Trophoblast cell (in vitro differentiated cells and primary cell): ENCODE measurements at regions not wholly inside any gene's neighbourhood (a gene's known extent, or its start where the extent isn't known, plus 50 kb on each side); places are given as distances from the start of the nearest gene placed in this dataset.

Experiments
- DNase-seq, 2 donors: peaks; one replicate each; pipeline ENCODE4 v3.0.0-alpha.2; 2016
- H2AFZ ChIP-seq: 2 replicates; pipeline ENCODE4 v1.6.1; 2013; ENCODE audit warnings: low read length, moderate library complexity, mild to moderate bottlenecking; ENCODE audit not compliant: insufficient read depth, poor library complexity
- H2AK5ac ChIP-seq: 2 replicates; pipeline ENCODE4 v1.6.1; 2013; ENCODE audit warnings: mild to moderate bottlenecking, low read length
- H2BK120ac ChIP-seq: 2 replicates; pipeline ENCODE4 v1.6.1; 2013; ENCODE audit warnings: low read length, mild to moderate bottlenecking, moderate library complexity; ENCODE audit not compliant: insufficient read depth, poor library complexity
- H2BK12ac ChIP-seq: 2 replicates; pipeline ENCODE4 v1.6.1; 2013; ENCODE audit warnings: mild to moderate bottlenecking, low read length, moderate library complexity
- H2BK5ac ChIP-seq: 2 replicates; pipeline ENCODE4 v1.6.1; 2013; ENCODE audit warnings: low read length, low read depth, moderate library complexity, mild to moderate bottlenecking; ENCODE audit not compliant: poor library complexity
- H3K14ac ChIP-seq: 2 replicates; pipeline ENCODE4 v1.6.1; 2013; ENCODE audit warnings: mild to moderate bottlenecking, low read length
- H3K18ac ChIP-seq: 2 replicates; pipeline ENCODE4 v1.6.1; 2013; ENCODE audit warnings: mild to moderate bottlenecking, low read length
- H3K23ac ChIP-seq: 2 replicates; pipeline ENCODE4 v1.6.1; 2013; ENCODE audit warnings: low read length
- H3K27ac ChIP-seq: 2 replicates; pipeline ENCODE4 v1.5.1; 2013; ENCODE audit warnings: low read depth, mild to moderate bottlenecking, inconsistent platforms, low read length, moderate library complexity
- H3K27me3 ChIP-seq: 2 replicates; pipeline ENCODE4 v1.6.1; 2013; ENCODE audit warnings: inconsistent platforms, mild to moderate bottlenecking, low read length, moderate library complexity; ENCODE audit not compliant: insufficient read depth
- H3K36me3 ChIP-seq, 2 experiments: 1 replicate in 1 of 2; 2 replicates in 1 of 2; pipeline ENCODE4 v1.6.1; 2013; ENCODE audit warnings: low read length in 2 of 2, mild to moderate bottlenecking in 2 of 2, moderate library complexity in 1 of 2; ENCODE audit not compliant: insufficient read depth in 2 of 2, control insufficient read depth in 1 of 2
- H3K4ac ChIP-seq: 2 replicates; pipeline ENCODE4 v1.6.1; 2013; ENCODE audit warnings: low read depth, mild to moderate bottlenecking, low read length, moderate library complexity
- H3K4me1 ChIP-seq, 2 experiments: 1 replicate in 1 of 2; 2 replicates in 1 of 2; pipeline ENCODE4 v1.6.1; 2013; ENCODE audit warnings: low read length in 2 of 2, mild to moderate bottlenecking in 2 of 2, moderate library complexity in 1 of 2; ENCODE audit not compliant: insufficient read depth in 2 of 2, control insufficient read depth in 1 of 2
- H3K4me2 ChIP-seq: 2 replicates; pipeline ENCODE4 v1.6.1; 2013; ENCODE audit warnings: inconsistent platforms, mild to moderate bottlenecking, low read length, moderate library complexity
- H3K4me3 ChIP-seq: 2 replicates; pipeline ENCODE4 v1.5.1; 2013; ENCODE audit warnings: mild to moderate bottlenecking, low read depth, low read length, inconsistent platforms
- H3K79me1 ChIP-seq: one replicate; pipeline ENCODE4 v1.6.1; 2013; ENCODE audit warnings: low read length
- H3K79me2 ChIP-seq: 2 replicates; pipeline ENCODE4 v1.6.1; 2013; ENCODE audit warnings: low read length, mild to moderate bottlenecking; ENCODE audit not compliant: control insufficient read depth, insufficient read depth, poor library complexity
- H3K9ac ChIP-seq: 2 replicates; pipeline ENCODE4 v1.6.1; 2013; ENCODE audit warnings: mild to moderate bottlenecking, low read length
- H3K9me3 ChIP-seq: 2 replicates; pipeline ENCODE4 v1.6.1; 2013; ENCODE audit warnings: low read depth, mild to moderate bottlenecking, control low read depth, inconsistent platforms, low read length; ENCODE audit not compliant: insufficient read depth
- H4K12ac ChIP-seq: 2 replicates; pipeline ENCODE4 v1.6.1; 2013; ENCODE audit warnings: low read depth, mild to moderate bottlenecking, low read length, moderate library complexity
- H4K8ac ChIP-seq: 2 replicates; pipeline ENCODE4 v1.6.1; 2013; ENCODE audit warnings: low read depth, mild to moderate bottlenecking, low read length, moderate library complexity
- H4K91ac ChIP-seq: one replicate; pipeline ENCODE4 v1.6.1; 2013; ENCODE audit warnings: low read depth, mild to moderate bottlenecking, low read length, moderate library complexity
- WGBS: extraction: QIAGEN DNeasy Blood & Tissue Kit; methylation state at CpG from one replicate; pipeline ENCODE4 v1.1.7; 2013; ENCODE audit warnings: missing lambda C conversion rate; ENCODE audit not compliant: insufficient read length, insufficient coverage; ENCODE audit errors: extremely low coverage; 5-methylcytosine and 5-hydroxymethylcytosine counted together

GRCh38 chr17:79425686-79426085 is 185.2 kb downstream of the RBFOX3 start:
- no peaks in the 10 kb centered on the region for H3K4me1 ChIP-seq
- no peak overlapping the region for H2AFZ ChIP-seq
- no peak overlapping the region for H3K18ac ChIP-seq
- no peak overlapping the region for H3K27ac ChIP-seq
- H3K14ac ChIP-seq = no peak overlapping the region
- H4K8ac ChIP-seq = no peak overlapping the region
- no peak overlapping the region for H3K9ac ChIP-seq
- no peak overlapping the region for H4K91ac ChIP-seq
- H4K12ac ChIP-seq = no peak overlapping the region
- no peak overlapping the region for H2BK120ac ChIP-seq
- H3K36me3 ChIP-seq = no peaks in the 10 kb centered on the region
- no peak for DNase-seq
- H3K79me1 ChIP-seq = no peaks in the 10 kb centered on the region
- H2BK12ac ChIP-seq = no peak overlapping the region
- H2AK5ac ChIP-seq = no peak overlapping the region
- H2BK5ac ChIP-seq = no peak overlapping the region
- no peaks in the 10 kb centered on the region for H3K27me3 ChIP-seq
- H3K23ac ChIP-seq = no peak overlapping the region
- no peak overlapping the region for H3K4ac ChIP-seq
- no peaks in the 10 kb centered on the region for H3K9me3 ChIP-seq
- no CpG with 5 or more reads among the region's 14 CpGs for WGBS
- H3K79me2 ChIP-seq = no peaks in the 10 kb centered on the region
- H3K4me3 ChIP-seq = no peak overlapping the region
- H3K4me2 ChIP-seq = no peak overlapping the region

GRCh38 chr17:79424471-79425185 is 186.2 kb downstream of the RBFOX3 start:
- no peak overlapping the region for H4K8ac ChIP-seq
- DNase-seq = no peak
- no peak overlapping the region for H3K9ac ChIP-seq
- H2AFZ ChIP-seq = no peak overlapping the region
- no peak overlapping the region for H4K12ac ChIP-seq
- H3K14ac ChIP-seq = no peak overlapping the region
- H3K4ac ChIP-seq = no peak overlapping the region
- no peak overlapping the region for H2BK12ac ChIP-seq
- no peaks in the 10 kb centered on the region for H3K9me3 ChIP-seq
- H4K91ac ChIP-seq = no peak overlapping the region
- H3K79me1 ChIP-seq = no peaks in the 10 kb centered on the region
- H3K36me3 ChIP-seq = no peaks in the 10 kb centered on the region
- no CpG with 5 or more reads among the region's 9 CpGs for WGBS
- no peak overlapping the region for H3K4me2 ChIP-seq
- H2AK5ac ChIP-seq = no peak overlapping the region
- H3K27me3 ChIP-seq = no peaks in the 10 kb centered on the region
- no peak overlapping the region for H3K18ac ChIP-seq
- H2BK120ac ChIP-seq = no peak overlapping the region
- H2BK5ac ChIP-seq = no peak overlapping the region
- peaks cover 0 to 2% of the 10 kb centered on the region in 2 experiments for H3K4me1 ChIP-seq
- no peaks in the 10 kb centered on the region for H3K79me2 ChIP-seq
- no peak overlapping the region for H3K23ac ChIP-seq
- H3K4me3 ChIP-seq = no peak overlapping the region
- no peak overlapping the region for H3K27ac ChIP-seq

GRCh38 chr17:79423811-79424465 is 186.9 kb downstream of the RBFOX3 start:
- H2BK12ac ChIP-seq = no peak overlapping the region
- H3K27me3 ChIP-seq = no peaks in the 10 kb centered on the region
- no peak overlapping the region for H2AFZ ChIP-seq
- H4K12ac ChIP-seq = no peak overlapping the region
- no peak overlapping the region for H3K4me3 ChIP-seq
- H3K79me1 ChIP-seq = no peaks in the 10 kb centered on the region
- no peak overlapping the region for H3K27ac ChIP-seq
- H4K91ac ChIP-seq = no peak overlapping the region
- DNase-seq = no peak
- no peak overlapping the region for H2BK5ac ChIP-seq
- no peak overlapping the region for H2AK5ac ChIP-seq
- H3K9ac ChIP-seq = no peak overlapping the region
- WGBS = no CpG with 5 or more reads among the region's 18 CpGs
- H4K8ac ChIP-seq = no peak overlapping the region
- no peak overlapping the region for H3K4me2 ChIP-seq
- no peak overlapping the region for H3K4ac ChIP-seq
- no peak overlapping the region for H3K23ac ChIP-seq
- no peaks in the 10 kb centered on the region for H3K79me2 ChIP-seq
- H3K14ac ChIP-seq = no peak overlapping the region
- no peaks in the 10 kb centered on the region for H3K36me3 ChIP-seq
- H3K18ac ChIP-seq = no peak overlapping the region
- peaks cover 0 to 2% of the 10 kb centered on the region in 2 experiments for H3K4me1 ChIP-seq
- no peaks in the 10 kb centered on the region for H3K9me3 ChIP-seq
- H2BK120ac ChIP-seq = no peak overlapping the region

GRCh38 chr17:79422236-79422635 is 188.6 kb downstream of the RBFOX3 start:
- Histone ChIP-seq H3K4me1 (peaks cover 0 to 2% of the 10 kb centered on the region in 2 experiments), H2BK5ac (no peak overlapping the region), H2BK120ac (no peak overlapping the region), H2AFZ (no peak overlapping the region), H3K14ac (no peak overlapping the region), H3K79me2 (no peaks in the 10 kb centered on the region), H3K9ac (no peak overlapping the region), H3K23ac (no peak overlapping the region), H2BK12ac (no peak overlapping the region), H3K36me3 (no peaks in the 10 kb centered on the region), H2AK5ac (no peak overlapping the region), H4K12ac (no peak overlapping the region), H3K27me3 (no peaks in the 10 kb centered on the region), H3K27ac (no peak overlapping the region), H4K8ac (no peak overlapping the region), H3K4me2 (no peak overlapping the region), H3K4ac (no peak overlapping the region), H3K9me3 (no peaks in the 10 kb centered on the region), H3K4me3 (no peak overlapping the region), H3K79me1 (no peaks in the 10 kb centered on the region), H4K91ac (no peak overlapping the region), H3K18ac (no peak overlapping the region)
- WGBS = no CpG with 5 or more reads among the region's 15 CpGs
- no peak for DNase-seq
